AG04449 (cell line): ENCODE measurements at regions not wholly inside any gene's neighbourhood (a gene's known extent, or its start where the extent isn't known, plus 50 kb on each side); places are given as distances from the start of the nearest gene placed in this dataset.

ENCODE experiments used
- CTCF ChIA-PET: fragments of 350-600 bp; formaldehyde crosslinking; extraction: SDS; loops from one replicate; lab custom pipeline; 2021; ENCODE audit warnings: antibody characterized with exemption; lab: Yijun Ruan, JAX
- POLR2A ChIA-PET: fragments of 400-600, 350-600 bp; formaldehyde crosslinking; extraction: SDS; loops from one replicate; lab custom pipeline; 2020; ENCODE audit warnings: antibody characterized with exemption, inconsistent platforms; lab: Yijun Ruan, JAX
- DNase-seq: peaks from one replicate; pipeline ENCODE4 v3.0.0-alpha.2; 2010; ENCODE audit warnings: low read depth, low spot score
- H3K4me3 ChIP-seq: 2 replicates; pipeline ENCODE4 v1.5.1; 2011; ENCODE audit warnings: low read depth, mild to moderate bottlenecking, control low read depth, low read length
- TF ChIP-seq, protein P1 (sequence below): IDR thresholded peaks from one replicate; pipeline ENCODE4 v1.5.1; 2011; ENCODE audit warnings: mild to moderate bottlenecking, moderate library complexity, low read length, control low read depth, inconsistent platforms; ENCODE audit not compliant: insufficient read depth; ENCODE audit errors: missing control alignments

GRCh38 chr13:85685436-85685835 is 113.8 kb downstream of the SLITRK6 start:
- CTCF ChIA-PET: no interaction called here
- no peak for DNase-seq
- POLR2A ChIA-PET: no interaction called here
- TF ChIP-seq, protein P1, sequence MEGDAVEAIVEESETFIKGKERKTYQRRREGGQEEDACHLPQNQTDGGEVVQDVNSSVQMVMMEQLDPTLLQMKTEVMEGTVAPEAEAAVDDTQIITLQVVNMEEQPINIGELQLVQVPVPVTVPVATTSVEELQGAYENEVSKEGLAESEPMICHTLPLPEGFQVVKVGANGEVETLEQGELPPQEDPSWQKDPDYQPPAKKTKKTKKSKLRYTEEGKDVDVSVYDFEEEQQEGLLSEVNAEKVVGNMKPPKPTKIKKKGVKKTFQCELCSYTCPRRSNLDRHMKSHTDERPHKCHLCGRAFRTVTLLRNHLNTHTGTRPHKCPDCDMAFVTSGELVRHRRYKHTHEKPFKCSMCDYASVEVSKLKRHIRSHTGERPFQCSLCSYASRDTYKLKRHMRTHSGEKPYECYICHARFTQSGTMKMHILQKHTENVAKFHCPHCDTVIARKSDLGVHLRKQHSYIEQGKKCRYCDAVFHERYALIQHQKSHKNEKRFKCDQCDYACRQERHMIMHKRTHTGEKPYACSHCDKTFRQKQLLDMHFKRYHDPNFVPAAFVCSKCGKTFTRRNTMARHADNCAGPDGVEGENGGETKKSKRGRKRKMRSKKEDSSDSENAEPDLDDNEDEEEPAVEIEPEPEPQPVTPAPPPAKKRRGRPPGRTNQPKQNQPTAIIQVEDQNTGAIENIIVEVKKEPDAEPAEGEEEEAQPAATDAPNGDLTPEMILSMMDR: no peak
- no peak overlapping the region for H3K4me3 ChIP-seq

DNA sequence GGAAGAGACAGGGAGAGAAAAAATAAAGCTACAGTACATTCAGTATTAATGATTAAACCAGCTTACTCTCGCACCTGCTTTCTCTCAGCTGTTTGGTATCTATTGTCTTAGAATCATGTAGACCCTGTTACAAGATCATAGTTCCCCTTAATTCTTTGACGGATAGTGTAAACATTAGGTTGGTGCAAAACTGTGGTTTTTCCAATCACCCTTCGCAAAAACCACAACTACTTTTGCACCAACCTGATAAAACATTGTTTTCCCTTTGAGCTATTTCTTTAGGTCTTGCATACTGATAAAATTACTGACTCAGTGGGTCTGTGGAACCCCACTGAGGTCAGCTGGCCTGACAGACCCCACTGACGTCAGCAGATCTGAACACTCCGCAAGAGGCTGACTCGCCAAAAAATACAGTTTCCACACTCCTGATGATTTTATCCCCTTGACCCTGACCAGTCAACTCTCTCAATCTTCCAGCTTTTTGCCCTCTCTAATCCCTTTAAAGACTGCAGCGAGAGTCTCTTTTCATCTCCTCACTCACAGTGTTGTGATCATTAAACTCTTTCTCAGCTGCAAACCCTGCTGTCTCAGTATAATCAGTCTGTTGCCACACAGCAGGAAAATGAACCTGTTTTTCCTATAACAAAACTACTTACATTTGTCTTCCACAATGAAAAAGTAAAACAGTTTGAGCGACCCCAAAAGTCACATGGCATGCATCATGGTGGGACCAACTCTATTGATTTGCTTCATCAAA is 123.9 kb downstream of the SLITRK6 start:
- H3K4me3 ChIP-seq: no peak overlapping the region
- ChIA-PET POLR2A (no interaction called here), CTCF (no interaction called here)
- no peak for DNase-seq
- TF ChIP-seq, protein P1: no peak

DNA sequence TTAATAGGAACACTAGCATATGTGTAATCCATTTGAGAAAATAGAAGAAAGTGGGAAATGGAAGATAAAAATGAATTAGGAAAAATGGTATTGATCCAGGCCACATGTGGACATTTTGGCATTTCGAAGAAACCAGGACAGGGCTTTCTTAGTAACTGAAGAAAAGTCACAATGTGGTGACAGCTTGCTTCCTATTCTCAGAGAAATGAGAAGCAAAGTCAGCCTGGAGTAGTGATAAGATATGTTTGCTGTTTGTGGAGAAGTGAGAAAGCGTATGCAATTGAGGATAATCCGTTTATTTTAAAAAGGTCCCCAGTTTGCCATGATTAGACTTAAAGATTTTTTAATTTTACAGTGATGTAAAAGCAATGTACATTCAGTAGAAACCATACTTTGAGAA is 127.9 kb downstream of the SLITRK6 start:
- no peak for DNase-seq
- CTCF ChIA-PET: no interaction called here
- TF ChIP-seq, protein P1: no peak
- H3K4me3 ChIP-seq: no peak overlapping the region
- POLR2A ChIA-PET: no interaction called here

- H3K4me3 ChIP-seq: no peak overlapping the region
- CTCF ChIA-PET: no interaction called here
- POLR2A ChIA-PET: no interaction called here
- TF ChIP-seq, protein P1: no peak
- DNase-seq: no peak
Measured at GRCh38 chr13:85666356-85666755, 132.9 kb downstream of the SLITRK6 start.

GRCh38 chr13:85665286-85665685 is 133.9 kb downstream of the SLITRK6 start:
- no peak for DNase-seq
- TF ChIP-seq, protein P1: no peak
- CTCF ChIA-PET: no interaction called here
- POLR2A ChIA-PET: no interaction called here
- H3K4me3 ChIP-seq: no peak overlapping the region

- POLR2A ChIA-PET: no interaction called here
- DNase-seq: no peak
- TF ChIP-seq, protein P1: no peak
- CTCF ChIA-PET: no interaction called here
- no peak overlapping the region for H3K4me3 ChIP-seq
Measured at GRCh38 chr13:85663856-85664255, 135.4 kb downstream of the SLITRK6 start.
